ENCODE measurements at regions not wholly inside any gene's neighbourhood (a gene's known extent, or its start where the extent isn't known, plus 50 kb on each side); places are given as distances from the start of the nearest gene placed in this dataset.

DNA sequence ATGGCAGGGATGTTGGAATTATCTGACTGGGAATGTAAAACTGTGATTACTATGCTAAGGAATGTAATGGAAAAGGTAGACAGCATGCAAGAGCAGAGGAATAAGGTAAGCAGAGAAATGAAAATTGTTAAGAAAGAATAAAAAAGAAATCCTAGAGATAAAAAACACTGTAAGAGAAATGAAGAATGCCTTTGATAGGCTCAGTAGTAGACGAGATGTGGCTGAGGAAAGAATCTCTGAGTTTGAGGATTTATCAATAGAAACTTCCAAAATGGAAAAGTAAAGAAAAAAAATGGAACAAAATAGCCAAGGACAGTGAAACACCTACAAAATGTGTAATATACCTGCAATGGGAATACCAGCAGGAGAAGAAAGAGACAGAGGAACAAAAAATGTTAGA is 468.5 kb upstream of the PIK3R1 start:
- TF ChIP-seq POU2F2 (IDR thresholded peaks at IDR 0.05; ENCODE audit: borderline replicate concordance, low read depth, low read length) (no peak), GABPA (IDR thresholded peaks at IDR 0.05; ENCODE audit: low read depth) (no peak), ZNF274 (IDR thresholded peaks at IDR 0.05; ENCODE audit: insufficient read depth, insufficient read length) (no peak), POLR2A (IDR thresholded peaks at IDR 0.05; ENCODE audit: low read depth, low read length) (no peak), SIN3A (IDR thresholded peaks at IDR 0.05; ENCODE audit: low read depth, low read length) (no peak), YY1 (IDR thresholded peaks at IDR 0.05; ENCODE audit: low read depth, low read length) (no peak)
- TF ChIP-seq, protein P1, sequence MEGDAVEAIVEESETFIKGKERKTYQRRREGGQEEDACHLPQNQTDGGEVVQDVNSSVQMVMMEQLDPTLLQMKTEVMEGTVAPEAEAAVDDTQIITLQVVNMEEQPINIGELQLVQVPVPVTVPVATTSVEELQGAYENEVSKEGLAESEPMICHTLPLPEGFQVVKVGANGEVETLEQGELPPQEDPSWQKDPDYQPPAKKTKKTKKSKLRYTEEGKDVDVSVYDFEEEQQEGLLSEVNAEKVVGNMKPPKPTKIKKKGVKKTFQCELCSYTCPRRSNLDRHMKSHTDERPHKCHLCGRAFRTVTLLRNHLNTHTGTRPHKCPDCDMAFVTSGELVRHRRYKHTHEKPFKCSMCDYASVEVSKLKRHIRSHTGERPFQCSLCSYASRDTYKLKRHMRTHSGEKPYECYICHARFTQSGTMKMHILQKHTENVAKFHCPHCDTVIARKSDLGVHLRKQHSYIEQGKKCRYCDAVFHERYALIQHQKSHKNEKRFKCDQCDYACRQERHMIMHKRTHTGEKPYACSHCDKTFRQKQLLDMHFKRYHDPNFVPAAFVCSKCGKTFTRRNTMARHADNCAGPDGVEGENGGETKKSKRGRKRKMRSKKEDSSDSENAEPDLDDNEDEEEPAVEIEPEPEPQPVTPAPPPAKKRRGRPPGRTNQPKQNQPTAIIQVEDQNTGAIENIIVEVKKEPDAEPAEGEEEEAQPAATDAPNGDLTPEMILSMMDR (IDR thresholded peaks at IDR 0.05 in 2 of 3, conservative IDR thresholded peaks at IDR 0.05 in 1 of 3; ENCODE audit: control insufficient read depth in 2 of 3, extremely low read depth in 1 of 3, insufficient read depth in 1 of 3, low read depth in 3 of 3, low read length in 3 of 3): no peak
- TF ChIP-seq, protein P2, sequence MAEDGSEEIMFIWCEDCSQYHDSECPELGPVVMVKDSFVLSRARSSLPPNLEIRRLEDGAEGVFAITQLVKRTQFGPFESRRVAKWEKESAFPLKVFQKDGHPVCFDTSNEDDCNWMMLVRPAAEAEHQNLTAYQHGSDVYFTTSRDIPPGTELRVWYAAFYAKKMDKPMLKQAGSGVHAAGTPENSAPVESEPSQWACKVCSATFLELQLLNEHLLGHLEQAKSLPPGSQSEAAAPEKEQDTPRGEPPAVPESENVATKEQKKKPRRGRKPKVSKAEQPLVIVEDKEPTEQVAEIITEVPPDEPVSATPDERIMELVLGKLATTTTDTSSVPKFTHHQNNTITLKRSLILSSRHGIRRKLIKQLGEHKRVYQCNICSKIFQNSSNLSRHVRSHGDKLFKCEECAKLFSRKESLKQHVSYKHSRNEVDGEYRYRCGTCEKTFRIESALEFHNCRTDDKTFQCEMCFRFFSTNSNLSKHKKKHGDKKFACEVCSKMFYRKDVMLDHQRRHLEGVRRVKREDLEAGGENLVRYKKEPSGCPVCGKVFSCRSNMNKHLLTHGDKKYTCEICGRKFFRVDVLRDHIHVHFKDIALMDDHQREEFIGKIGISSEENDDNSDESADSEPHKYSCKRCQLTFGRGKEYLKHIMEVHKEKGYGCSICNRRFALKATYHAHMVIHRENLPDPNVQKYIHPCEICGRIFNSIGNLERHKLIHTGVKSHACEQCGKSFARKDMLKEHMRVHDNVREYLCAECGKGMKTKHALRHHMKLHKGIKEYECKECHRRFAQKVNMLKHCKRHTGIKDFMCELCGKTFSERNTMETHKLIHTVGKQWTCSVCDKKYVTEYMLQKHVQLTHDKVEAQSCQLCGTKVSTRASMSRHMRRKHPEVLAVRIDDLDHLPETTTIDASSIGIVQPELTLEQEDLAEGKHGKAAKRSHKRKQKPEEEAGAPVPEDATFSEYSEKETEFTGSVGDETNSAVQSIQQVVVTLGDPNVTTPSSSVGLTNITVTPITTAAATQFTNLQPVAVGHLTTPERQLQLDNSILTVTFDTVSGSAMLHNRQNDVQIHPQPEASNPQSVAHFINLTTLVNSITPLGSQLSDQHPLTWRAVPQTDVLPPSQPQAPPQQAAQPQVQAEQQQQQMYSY (CRISPR knock-in tag; IDR thresholded peaks at IDR 0.05): no peak
